T-helper 22 cell (primary cell): ENCODE measurements at regions not wholly inside any gene's neighbourhood (a gene's known extent, or its start where the extent isn't known, plus 50 kb on each side); places are given as distances from the start of the nearest gene placed in this dataset.

Source experiments
- DNase-seq: peaks from one replicate; pipeline ENCODE4 v3.0.0-alpha.2; 2020; ENCODE audit warnings: low read depth

- DNase-seq, result no peak
Measured at GRCh38 chr12:34379142-34379541, 356.8 kb downstream of the ALG10 start.

DNA sequence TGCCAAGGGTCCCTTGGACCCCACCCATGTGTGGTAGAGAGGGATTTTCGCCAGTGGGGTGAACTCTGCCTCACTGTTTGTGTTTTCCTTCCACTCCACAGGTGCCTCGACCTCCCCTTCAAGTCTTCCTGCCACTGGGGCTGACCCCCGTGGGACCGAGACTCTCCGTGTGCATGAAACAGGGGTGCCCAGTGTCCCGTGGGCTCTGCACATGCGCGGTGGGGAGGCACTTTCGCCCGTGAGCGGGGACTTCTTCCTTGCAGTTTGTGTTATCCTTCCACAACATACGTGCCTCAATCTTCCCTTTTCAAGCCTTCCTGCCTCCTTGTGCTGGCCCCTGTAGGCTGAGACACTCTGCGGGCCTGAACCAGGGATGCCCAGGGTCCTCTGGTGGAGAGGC lies 362.4 kb downstream of the ALG10 start:
- no peak for DNase-seq

DNA sequence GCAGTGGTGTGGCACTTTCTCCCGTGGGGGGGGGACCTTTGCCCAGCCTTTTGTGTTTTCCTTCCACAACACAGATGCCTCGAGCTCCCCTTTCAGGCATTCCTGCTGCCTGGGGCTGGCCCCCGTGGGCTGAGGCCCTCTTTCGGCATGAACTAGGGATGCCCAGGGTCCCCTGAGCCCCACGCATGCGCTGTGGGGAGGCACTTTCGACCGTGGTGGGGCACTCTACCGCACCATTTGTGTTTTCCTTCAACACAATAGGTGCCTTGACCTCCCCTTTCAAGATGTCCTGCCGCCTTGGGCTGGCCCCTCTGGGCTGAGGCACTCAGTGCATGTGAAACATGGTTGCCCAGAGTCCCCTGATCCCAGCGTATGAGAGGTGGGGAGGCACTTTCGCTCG lies 363.7 kb downstream of the ALG10 start:
- no peak for DNase-seq

- DNase-seq, result no peak
Measured at GRCh38 chr12:34386621-34387255, 364.4 kb downstream of the ALG10 start.

DNA sequence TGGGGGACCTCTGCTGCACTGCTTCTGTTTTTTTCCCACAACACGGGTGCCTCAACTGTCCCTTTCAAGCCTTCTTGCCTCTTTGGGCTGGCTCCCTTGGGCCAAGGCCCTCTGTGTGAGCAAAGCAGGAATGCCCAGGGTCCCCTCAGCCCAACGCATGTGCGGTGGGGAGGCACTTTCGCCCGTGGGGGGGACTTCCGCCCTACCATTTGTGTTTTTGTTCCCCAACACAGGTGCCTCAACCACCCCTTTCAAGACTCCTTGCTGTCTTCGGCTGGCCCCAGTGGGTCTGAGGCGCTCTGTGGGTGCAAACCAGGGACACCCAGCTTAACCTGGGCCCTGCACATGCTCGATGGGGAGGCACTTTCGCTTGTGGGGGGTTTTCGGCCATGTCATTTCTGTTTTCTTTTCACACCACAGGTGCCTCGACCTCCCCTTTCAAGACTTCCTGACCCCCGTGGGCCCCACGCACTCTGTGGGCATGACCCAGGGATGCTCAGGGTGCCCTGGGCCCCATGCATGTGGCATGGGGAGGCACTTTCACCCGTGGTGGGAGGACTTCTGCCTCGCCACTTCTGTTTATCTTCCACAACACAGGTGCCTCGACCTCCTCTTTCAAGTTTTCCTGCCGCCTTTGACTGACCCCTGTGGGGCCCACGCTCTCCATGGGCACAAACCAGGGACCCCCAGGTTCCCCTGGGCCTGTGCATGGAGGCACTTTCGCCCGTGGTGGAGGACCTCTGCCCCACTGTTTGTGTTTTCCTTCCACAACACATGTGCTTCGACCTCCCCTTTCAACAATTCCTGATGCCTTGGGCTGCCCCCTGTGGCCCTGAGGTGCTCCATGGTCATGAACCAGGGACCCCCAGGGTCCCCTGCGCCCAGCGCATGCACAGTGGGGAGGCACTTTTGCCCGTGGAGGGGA lies 365.7 kb downstream of the ALG10 start:
- DNase-seq, result no peak

DNA sequence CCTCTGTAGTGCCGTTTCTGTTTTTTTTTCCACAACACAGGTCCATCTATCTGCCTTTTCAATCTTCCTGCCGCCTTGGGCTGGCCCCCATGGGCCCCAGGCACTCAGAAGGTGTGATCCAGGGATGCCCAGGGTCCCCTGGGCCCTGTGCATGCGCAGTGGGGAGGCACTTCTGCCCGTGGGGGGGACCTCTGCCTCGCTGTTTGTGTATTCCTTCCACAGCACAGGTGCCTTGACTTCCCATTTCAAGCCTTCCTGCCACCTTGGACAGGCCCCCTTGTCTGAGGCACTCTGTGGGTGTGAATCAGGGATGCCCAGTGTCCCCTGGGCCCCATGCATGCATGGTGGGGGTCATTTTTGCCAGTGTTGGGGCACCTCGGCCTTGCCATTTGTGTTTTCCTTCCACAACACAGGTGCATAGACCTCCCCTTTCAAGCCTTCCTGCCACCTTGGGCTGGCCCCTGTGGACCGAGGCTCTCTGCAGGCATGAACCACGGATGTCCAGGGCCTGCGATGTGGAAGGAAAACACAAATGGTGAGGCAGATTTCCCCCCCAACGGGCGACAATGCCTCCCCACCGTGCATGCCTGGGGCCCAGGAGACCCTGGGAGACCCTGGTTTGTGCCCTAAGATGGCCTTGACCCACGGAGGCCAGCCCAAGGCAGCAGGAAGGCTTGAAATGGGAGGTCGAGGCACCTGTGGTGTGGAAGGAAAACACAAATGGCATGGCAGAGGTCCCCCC lies 366.5 kb downstream of the ALG10 start:
- DNase-seq, result no peak

- DNase-seq, result no peak
Measured at GRCh38 chr12:34389378-34390170, 367.3 kb downstream of the ALG10 start.

- DNase-seq, result no peak
Measured at GRCh38 chr12:34390171-34390841, 368.0 kb downstream of the ALG10 start.

DNA sequence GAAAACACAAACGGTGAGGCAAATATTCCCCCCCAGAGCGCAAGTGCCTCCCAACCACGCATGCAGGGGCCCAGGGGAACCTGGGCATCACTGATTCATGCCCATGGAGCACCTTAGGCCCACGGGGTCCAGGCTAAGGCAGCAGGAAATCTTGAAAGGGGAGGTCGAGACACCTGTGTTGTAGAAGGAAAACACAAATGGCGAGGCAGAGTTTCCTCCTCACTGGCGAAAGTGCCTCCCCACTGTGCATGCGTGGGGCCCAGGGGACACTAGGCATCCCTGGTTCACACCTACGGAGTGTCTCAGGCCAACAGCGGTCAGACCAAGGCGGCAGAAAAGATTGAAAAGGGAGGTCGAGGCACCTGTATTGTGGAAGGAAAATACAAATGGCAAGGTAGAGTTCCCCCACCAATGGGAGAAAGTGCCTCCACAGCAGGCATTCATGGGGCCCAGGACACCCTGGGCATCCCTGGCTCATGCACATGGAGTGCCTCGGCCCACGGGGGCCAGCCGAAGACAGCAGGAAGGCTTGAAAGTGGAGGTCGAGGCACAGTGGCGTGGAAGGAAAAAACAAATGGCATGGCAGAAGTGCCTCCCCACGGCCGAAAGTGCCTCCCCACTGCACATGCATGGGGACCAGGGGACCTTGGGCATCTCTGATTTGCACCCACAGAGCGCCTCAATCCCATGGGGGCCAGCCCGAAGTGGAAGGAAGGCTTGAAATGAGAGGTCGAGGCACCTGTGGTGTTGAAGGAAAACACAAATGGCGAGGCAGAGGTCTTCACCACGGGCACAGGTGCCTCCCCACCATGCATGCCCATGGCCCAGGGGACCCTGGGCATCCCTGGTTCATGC lies 368.8 kb downstream of the ALG10 start:
- no peak for DNase-seq

DNA sequence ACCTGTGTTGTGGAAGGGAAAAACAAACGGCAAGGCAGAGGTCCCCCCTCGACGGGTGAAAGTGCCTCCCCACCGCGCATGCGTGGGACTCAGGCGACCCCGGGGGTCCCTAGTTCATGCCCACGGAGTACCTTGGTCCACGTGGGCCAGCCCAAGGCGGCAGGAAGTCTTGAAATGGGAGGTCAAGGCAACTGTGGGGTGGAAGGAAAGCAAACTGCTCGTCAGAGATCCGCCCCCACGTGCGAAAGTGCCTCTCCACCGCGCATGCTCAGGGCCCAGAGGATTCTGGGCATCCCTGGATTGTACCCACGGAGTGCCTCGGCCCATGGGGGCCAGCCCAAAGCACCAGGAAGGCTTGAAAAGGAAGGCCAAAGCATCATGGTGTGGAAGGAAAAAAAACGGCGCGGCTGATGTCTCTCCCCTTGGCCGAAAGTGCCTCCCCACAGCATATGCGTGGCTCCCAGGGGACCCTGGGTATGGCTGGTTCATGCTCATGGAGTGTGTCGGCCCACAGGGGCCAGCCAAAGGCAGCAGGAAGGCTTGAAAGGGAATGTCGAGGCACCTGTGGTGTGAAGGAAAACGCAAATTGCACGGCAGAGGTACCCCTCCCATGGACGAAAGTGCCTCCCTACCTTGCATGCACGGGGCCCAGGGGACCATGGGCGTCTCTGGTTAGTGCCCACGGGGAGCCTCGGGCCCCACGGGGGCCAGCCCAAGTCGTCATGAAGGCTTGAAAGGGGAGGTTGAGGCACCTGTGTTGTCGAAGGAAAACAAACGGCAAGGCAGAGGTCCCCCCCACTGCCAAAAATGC lies 369.7 kb downstream of the ALG10 start:
- DNase-seq, result no peak

DNA sequence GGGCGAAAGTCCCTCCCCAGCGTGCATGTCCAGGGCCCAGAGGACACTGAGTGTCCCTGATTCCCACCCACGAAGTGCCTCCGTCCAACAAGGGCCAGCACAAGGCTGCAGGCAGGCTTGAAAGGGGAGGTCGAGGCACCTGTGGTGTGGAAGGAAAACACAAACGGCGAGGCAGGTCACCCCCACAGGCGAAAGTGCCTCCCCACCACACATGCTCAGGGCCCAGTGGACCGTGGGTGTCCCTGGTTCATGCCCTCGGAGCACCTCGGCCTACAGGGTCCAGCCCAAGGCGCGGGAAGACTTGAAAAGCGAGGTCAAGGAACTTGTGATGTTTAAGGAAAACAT lies 370.4 kb downstream of the ALG10 start:
- no peak for DNase-seq

GRCh38 chr12:34393086-34393820 lies 371.0 kb downstream of the ALG10 start:
- no peak for DNase-seq

- no peak for DNase-seq
Measured at GRCh38 chr12:34393821-34394150, 371.5 kb downstream of the ALG10 start.

GRCh38 chr12:34394211-34395055 lies 372.1 kb downstream of the ALG10 start:
- DNase-seq, result no peak

DNA sequence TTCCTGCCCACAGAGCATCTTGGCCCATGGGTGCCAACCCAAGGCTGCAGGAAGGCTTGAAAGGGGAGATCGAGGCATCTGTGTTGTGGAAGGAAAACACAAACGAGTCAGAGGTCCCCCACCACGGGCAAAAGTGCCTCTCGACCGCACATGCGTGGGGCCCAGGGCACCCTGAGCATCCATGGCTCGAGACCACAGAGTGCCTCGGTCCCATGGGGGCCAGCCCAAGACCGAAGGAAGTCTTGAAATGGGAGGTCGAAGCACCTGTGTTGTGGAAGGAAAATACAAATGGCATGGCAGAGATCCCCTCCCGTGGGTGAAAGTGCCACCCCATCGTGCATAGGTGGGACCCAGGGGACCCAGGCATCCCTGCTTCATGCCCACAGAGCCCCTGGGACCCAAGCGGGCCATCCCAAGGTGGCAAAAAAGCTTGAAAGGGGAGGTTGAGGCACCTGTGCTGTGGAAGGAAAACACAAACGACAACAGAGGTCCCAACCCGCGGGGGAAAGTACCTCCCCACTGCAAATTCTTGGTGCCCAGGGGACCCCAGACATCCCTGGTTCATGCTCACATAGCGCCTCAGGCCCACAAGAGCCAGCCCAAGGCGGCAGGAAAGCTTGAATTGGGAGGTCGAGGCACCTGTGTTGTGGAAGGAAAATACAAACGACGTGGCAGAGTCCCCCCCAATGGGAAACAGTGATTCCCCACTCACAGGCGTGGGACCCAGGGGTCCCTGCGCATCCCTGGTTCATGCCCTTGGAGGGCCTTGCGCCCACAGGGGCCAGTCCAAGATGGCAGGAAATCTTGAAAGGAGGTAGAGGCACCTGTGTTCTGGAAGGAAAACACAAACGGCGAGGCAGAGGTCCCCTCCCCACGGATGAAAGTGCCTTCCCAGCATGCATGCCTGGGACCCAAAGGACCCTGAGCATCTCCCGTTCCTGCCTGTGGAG lies 373.0 kb downstream of the ALG10 start:
- DNase-seq, result no peak

DNA sequence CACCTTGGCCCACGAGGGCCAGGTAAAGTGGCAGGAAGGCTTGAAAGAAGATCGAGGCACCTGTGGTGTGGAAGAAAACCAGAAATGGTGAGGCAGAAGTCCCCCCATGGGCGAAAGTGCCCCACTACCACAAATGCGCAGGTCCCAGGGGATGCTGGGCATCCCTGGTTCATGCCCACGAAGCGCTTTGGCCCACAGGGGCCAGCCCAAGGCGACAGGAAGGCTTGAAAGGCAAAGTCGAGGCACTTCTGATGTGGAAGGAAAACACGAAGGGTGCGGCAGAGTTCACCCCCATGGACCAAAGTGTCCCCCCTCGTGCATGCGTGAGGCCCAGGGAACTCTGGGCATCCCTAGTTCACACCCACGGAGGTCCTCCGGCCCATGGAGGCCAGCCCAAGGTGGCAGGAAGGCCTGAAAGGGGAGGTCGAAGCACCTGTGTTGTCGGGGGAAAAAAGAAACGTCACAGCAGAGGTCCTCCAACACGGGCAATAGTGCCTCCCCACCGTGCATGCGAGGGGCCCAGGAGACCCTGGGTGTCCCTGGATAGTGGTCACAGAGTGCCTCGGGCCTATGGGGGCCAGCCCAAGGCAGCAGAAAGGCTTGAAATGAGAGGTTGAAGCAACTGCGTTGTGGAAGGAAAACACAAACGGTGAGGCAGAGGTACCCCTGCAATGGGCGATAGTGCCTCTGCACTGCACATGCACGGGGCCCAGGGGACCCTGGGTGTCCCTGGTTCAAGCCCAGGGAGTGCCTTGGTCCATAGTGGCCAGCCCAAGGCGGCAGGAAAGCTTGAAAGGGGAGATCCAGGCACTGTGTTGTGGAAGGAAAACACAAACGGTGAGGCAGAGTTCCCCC lies 373.9 kb downstream of the ALG10 start:
- DNase-seq, result no peak
